ENCODE measurements at regions not wholly inside any gene's neighbourhood (a gene's known extent, or its start where the extent isn't known, plus 50 kb on each side); places are given as distances from the start of the nearest gene placed in this dataset.

- TF ChIP-seq CSDC2 (CRISPR knock-in tag; IDR thresholded peaks at IDR 0.05) (no peak), SNAI2 (CRISPR knock-in tag; IDR thresholded peaks at IDR 0.05) (no peak), ARNTL (CRISPR knock-in tag; IDR thresholded peaks at IDR 0.05; ENCODE audit: borderline replicate concordance, low read depth) (no peak), ZNF565 (CRISPR knock-in tag; conservative IDR thresholded peaks at IDR 0.05; ENCODE audit: low read depth) (no peak), BACH2 (CRISPR knock-in tag; IDR thresholded peaks at IDR 0.05; ENCODE audit: borderline replicate concordance) (no peak), POU6F1 (CRISPR knock-in tag; IDR thresholded peaks at IDR 0.05; ENCODE audit: borderline replicate concordance, low read depth) (no peak), TSHZ2 (CRISPR knock-in tag; IDR thresholded peaks at IDR 0.05) (no peak), GLIS3 (CRISPR knock-in tag; IDR thresholded peaks at IDR 0.05) (no peak), PATZ1 (CRISPR knock-in tag; IDR thresholded peaks at IDR 0.05; ENCODE audit: borderline replicate concordance) (no peak)
These were observed 72.5 kb upstream of the ALOX12 start for GRCh38 chr17:6923385-6923784.

Data from SK-N-SH treated with all-trans-retinoic acid at 6 μM for 48 hours (cell line).